Putamen (tissue), 1 donor: ENCODE measurements at regions not wholly inside any gene's neighbourhood (a gene's known extent, or its start where the extent isn't known, plus 50 kb on each side); places are given as distances from the start of the nearest gene placed in this dataset.
"Not testable (repeated sequence)": the region's sequence is repeated elsewhere in the genome, so short reads cannot be mapped to it uniquely, and the experiment has no call there.

Experiments used
- DNase-seq: peaks from one replicate; pipeline ENCODE4 v3.0.0-alpha.2; 2016; ENCODE audit warnings: low spot score

DNA sequence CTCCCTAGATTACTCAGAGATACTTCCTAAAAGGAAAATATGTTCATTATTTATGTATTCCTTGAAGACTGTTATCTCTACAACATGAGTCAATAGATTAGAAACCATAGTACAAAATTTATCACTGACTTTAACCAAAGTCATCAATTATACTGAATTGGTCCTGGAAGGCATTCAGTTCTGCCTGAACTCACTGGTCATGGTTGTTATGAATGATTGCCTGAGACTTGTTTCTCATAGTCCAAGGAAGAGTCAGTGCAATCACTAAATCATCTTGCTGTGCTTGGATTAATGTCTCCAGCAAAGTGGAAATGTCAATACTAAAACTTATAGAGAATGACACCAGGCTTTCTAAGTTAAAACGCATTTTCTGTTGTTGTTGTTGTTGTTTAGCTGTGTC, 878.6 kb upstream of the MANEA start:
- no peak for DNase-seq

GRCh38 chr6:94687255-94687654, 890.1 kb upstream of the MANEA start:
- DNase-seq, result not testable (repeated sequence)

- no peak for DNase-seq
These were observed 893.9 kb upstream of the MANEA start for GRCh38 chr6:94683409-94683808.

DNA sequence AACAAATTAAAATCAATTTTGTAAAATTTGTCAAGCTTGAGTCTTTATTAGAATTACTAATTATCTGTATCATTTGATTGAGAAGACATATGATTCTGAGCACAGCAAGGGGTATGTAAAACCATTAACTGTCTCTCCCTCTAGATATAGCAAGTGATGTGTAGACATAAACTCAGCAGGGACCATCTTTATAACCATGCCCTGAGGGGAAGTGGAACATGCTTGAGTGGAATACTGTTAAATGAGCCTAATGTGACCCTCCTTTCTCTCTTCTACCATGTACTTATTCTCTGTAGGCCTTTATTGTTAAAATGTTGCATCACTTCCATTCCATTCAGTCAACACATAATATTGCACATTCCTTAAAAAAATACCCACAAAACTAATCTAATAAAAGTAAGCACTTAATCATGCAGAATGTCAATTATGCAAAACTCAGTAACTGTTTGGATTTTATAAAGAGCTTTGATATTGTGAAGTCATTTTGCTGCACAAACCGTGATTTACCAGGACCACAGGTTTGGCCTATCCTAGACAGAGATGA, 896.6 kb upstream of the MANEA start:
- DNase-seq, result no peak

GRCh38 chr6:94673251-94673650, 904.1 kb upstream of the MANEA start:
- no peak for DNase-seq

- DNase-seq, result no peak
These were observed 907.3 kb upstream of the MANEA start for GRCh38 chr6:94670017-94670416.

DNA sequence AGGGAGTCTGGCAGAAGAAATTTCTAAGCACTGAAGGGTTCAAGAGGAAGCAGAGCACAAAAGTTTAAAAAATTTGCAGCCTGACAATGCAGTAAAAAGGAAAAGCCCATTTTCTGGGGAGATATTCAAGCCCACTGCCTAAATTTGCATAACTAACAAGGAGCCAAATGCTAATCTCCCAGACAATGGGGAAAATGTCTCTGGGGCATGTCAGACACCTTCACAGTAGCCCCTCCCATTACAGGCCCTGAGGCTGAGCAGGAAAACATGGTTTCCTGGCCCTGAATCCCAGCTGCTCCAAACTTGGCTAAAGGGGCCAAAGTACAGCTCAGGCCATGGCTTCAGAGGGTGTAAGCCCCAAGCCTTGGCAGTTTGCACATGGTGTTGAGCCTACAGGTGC, 908.5 kb upstream of the MANEA start:
- no peak for DNase-seq

DNA sequence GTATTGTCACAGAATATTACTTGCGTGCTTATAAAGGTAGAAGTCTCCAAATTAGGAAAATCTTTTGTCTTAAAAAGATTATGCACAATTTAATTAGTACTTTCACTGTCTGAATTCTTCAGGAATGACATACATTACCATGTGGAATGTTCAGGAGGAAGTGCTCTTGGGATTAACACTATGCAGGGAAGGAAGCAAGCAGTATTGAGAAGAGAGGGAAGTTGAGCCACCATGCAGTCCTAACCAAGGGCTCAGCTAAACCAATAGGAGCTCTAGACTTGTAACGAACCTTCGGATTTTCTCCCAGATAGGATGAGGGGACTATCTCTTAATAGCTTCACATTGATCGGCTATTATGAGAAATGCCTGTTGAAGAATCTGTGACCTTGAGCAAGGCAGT, 918.4 kb upstream of the MANEA start:
- no peak for DNase-seq

DNA sequence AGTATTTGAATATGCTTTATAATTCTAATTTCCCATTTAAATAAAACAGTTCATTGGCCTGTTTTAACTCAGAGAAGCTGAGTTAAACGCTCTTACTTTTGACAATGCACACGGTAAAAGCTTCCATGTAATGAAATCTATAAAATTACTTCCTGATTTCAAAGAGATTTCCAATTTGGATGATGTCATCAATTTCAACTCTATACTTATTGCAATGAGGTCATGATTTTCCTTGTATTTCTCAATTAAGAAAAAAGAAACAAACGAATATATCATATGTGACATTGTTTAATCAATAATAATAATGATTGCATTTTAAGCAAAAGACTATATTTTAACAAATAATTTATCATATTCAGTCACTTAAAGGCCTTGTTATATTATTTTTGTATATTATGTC, 926.1 kb upstream of the MANEA start:
- no peak for DNase-seq

DNA sequence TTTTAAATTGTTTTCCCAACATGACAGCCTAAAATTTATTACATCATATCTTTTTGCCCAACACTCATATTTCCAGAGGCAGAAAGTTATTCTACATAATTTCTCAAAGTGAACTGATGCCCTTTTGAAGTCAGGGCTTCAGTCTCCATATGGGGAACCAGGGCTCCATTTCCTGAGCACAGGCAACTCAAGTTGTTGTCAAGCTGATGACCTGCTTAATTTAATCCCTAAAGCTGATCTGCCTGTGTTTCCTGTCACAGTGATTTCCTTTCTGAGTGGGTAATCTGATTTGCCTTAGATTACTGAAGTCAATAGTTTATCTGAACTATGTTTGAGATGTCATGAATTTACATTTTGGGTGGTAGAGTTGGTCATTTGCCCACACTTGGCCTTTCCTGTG, 932.1 kb upstream of the MANEA start:
- no peak for DNase-seq

GRCh38 chr6:94639564-94639963, 937.8 kb upstream of the MANEA start:
- no peak for DNase-seq

- no peak for DNase-seq
These were observed 940.5 kb upstream of the MANEA start for GRCh38 chr6:94636780-94637385.

DNA sequence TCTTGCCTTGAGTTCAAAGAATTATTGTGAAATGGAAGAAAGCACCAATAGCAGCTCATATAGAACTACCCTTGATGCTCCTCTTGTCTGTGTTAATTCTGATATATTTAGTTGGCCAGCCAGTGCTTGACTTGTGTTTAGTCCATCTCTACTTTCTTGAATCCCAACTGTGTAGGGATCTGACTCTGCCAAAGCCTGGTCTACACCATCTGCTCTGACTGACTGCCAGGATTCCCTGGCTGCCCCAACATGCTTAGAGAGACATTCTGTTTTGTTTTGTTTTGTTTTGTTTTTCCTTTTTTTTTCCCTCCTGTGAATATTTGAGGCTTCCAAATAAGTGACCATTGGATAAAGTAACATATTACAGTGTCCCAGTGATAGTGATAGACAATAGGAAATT, 953.7 kb upstream of the MANEA start:
- DNase-seq, result no peak

DNA sequence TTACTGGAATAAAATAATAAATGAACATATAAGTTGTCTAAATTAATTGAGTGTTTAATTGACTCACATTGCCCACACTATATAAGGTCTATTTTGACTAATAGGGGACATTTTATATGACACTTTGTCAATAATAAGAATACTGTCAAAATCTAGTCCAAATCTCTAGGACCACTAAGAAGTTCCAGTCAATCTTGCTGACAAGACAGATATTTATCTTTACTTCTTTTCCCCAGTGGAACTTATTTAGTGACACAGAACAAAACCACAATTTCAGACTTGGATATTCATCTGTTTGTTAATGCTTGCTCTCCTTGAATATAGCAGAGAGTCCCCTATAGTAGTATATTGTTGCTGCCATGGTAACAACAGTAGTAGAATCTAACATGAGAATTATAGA, 954.6 kb upstream of the MANEA start:
- no peak for DNase-seq

DNA sequence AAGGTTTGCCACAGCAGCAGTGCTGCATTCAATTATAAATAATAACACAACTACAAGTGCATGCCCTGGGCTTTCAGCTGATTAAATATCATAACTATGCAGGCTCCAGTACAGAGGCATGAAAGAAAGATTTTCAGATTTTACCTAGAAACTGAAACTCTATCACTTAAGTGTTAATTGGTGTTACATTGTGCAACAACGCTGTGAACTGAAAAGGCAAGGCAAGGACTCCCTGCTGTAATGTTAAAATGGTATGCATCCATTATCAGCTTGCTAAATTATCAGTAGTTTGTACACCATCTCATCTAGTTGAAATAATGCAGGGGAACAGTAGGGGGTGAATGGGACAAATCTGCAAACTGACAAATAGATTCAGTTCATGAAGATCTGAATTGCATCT, 976.7 kb upstream of the MANEA start:
- no peak for DNase-seq

- DNase-seq, result no peak
These were observed 979.8 kb upstream of the MANEA start for GRCh38 chr6:94597487-94597886.

DNA sequence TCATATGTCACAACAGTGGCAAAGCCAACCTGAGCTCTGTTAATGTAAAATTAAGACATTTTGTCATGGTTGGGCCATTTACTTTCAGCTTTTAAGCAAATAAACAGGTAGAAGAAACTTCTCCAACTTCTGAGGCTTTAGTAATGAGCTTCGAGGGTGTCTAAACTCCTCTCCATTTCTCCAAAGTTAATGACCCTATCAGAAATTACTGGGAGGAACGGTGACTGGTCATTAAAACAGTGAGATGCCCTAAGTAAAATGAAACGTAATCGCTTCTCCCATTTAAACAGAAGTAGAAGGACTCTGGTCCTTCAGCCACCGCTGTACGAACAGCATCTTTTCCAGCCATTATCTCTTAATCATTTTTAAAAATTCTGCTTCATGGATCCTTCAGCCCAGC, 986.9 kb upstream of the MANEA start:
- DNase-seq, result no peak

DNA sequence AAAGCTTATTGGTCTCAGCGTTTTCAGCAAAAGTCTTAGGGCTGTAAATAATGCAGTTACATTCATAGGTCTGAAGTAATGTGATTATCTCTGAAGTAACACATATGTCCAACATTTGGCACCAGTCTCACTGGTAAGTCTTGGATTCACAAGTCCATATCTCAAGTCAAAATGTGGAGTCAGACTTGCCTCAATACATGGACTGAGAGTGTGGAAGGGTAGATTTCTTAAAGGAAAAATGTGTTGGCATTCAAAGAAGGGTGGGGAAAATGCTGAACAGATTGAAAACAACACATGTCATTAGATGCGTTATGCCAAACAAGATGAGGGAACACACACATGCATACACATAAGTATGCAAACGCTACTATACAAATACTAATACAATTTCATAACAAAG, 989.0 kb upstream of the MANEA start:
- DNase-seq, result no peak

DNA sequence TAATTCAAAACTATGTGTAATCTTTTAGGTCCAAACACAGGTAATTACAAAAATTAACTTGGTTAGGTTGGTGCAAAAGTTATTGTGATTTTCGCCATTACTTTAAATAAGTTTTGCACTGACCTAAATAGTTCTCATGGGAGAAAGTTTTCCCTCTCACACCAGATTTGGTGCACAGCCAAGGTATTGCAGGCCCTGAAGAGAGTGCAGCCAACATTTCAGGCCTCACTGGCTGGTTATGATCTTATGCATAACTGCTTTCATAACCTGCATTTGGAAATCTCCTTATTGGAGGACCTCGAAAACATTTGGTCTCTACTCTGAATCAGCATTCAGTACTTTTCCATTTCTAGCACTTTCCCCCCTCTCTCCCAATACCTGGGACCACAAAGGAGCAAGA, 993.1 kb upstream of the MANEA start:
- no peak for DNase-seq

- DNase-seq, result peak; percentile 61
These were observed 1006.8 kb upstream of the MANEA start for GRCh38 chr6:94570581-94570980.

GRCh38 chr6:94562846-94563245, 1014.5 kb upstream of the MANEA start:
- DNase-seq, result no peak

GRCh38 chr6:94559829-94560537, 1017.4 kb upstream of the MANEA start:
- no peak for DNase-seq

GRCh38 chr6:94557207-94557606, 1020.1 kb upstream of the MANEA start:
- DNase-seq, result not testable (repeated sequence)

GRCh38 chr6:94548201-94548600, 1029.1 kb upstream of the MANEA start:
- DNase-seq, result no peak
